Activated naive CD8-positive, alpha-beta T cell treated with anti-CD3 and anti-CD28 coated beads, Interleukin-2, amount 50 U/mL, for 24 hours (primary cell): ENCODE measurements at regions not wholly inside any gene's neighbourhood (a gene's known extent, or its start where the extent isn't known, plus 50 kb on each side); places are given as distances from the start of the nearest gene placed in this dataset.

Experiments
- ATAC-seq: fragments of 150-1000 bp; cut with Tn5 transposase; one replicate; pipeline ENCODE4 v1.10.0; 2021
- DNase-seq: peaks from one replicate; pipeline ENCODE4 v3.0.0; 2021
- H3K27ac Mint-ChIP-seq: one replicate; pipeline ENCODE4 v1.8.0; 2021; ENCODE audit warnings: mild to moderate bottlenecking, mixed read lengths
- H3K27me3 Mint-ChIP-seq: one replicate; pipeline ENCODE4 v1.8.0; 2021; ENCODE audit warnings: mixed read lengths
- H3K36me3 Mint-ChIP-seq: one replicate; pipeline ENCODE4 v1.8.0; 2021; ENCODE audit warnings: low read depth, mixed read lengths
- H3K4me1 Mint-ChIP-seq: one replicate; pipeline ENCODE4 v1.8.0; 2021; ENCODE audit warnings: mixed read lengths
- H3K4me3 Mint-ChIP-seq: one replicate; pipeline ENCODE4 v1.8.0; 2021; ENCODE audit warnings: mild to moderate bottlenecking, moderate library complexity, mixed read lengths
- H3K9me3 Mint-ChIP-seq: one replicate; pipeline ENCODE4 v1.8.0; 2021; ENCODE audit warnings: mixed read lengths

DNA sequence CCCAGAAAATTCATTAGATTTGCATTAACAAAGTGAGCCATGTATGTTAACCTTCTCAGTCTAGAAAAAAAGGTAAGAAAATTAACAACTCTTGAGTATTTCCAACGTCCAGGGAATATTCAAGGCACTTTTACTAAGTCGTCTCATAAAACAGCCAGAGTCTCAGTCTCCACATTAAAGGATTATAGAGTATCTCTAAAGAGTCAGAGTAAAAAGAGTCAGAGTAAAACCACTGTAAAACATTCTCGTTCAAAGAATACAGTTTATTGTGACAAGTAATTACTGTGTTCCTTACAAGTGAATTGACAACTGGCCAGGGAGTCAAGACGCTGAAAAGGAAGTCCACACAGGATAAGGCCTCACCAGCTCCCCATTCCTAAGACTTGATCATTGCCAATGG lies 97.2 kb upstream of the ISL1 start:
- no peak overlapping the region for H3K27ac Mint-ChIP-seq
- H3K4me1 Mint-ChIP-seq, result no peaks in the 10 kb centered on the region
- ATAC-seq (no peak), DNase-seq (no peak)
- H3K9me3 Mint-ChIP-seq, result no peaks in the 10 kb centered on the region
- no peaks in the 10 kb centered on the region for H3K27me3 Mint-ChIP-seq
- no peaks in the 10 kb centered on the region for H3K36me3 Mint-ChIP-seq
- no peak overlapping the region for H3K4me3 Mint-ChIP-seq

DNA sequence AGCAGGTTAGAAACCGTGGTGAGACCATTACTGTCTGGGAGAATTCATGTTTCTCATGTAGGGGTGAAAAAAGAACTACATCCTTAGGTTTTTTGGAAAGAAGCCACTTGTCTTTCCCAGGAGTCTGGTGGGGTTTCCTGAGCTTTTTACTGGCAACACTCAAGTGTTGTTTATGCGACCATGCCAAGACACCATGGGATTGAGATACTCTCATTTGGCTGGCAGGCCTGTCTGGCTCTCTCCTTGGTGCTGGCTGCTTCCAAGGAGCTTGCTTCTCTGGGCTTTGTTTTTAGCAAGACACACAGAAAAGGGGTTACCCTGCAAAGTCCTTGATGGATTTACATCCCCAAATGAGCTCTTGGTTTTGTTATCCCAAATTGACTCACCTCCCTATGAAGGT lies 80.9 kb upstream of the ISL1 start:
- Mint-ChIP-seq H3K27ac (no peak overlapping the region), H3K27me3 (no peaks in the 10 kb centered on the region), H3K9me3 (peaks cover 23% of the 10 kb centered on the region), H3K4me3 (no peak overlapping the region), H3K4me1 (no peaks in the 10 kb centered on the region), H3K36me3 (no peaks in the 10 kb centered on the region)
- DNase-seq (no peak), ATAC-seq (no peak)

DNA sequence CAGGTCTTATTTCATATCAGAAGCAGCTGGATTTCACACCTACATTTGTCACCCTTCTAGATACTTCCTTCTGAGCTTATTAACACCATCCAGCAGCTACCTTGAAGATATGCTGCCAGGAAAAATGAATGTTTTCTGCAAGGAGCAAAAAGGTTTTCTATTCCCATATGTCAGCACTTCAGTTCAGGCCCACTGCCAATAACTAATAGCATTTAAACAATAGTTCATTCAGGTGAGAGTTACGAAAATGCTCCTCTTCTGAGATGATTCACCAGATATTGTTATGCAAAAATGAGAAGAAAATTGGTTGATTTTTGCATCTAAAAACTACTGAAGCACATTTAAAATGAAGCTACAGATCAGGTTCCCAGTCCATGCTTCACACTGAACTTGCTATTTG lies 56.4 kb upstream of the ISL1 start:
- Mint-ChIP-seq H3K4me1 (no peaks in the 10 kb centered on the region), H3K36me3 (no peaks in the 10 kb centered on the region), H3K4me3 (no peak overlapping the region), H3K9me3 (peaks cover 8% of the 10 kb centered on the region), H3K27ac (no peak overlapping the region), H3K27me3 (no peaks in the 10 kb centered on the region)
- DNase-seq (no peak), ATAC-seq (no peak)
